Left renal pelvis (tissue), 4 donors: ENCODE measurements at regions not wholly inside any gene's neighbourhood (a gene's known extent, or its start where the extent isn't known, plus 50 kb on each side); places are given as distances from the start of the nearest gene placed in this dataset.
"Not testable (repeated sequence)": the region's sequence is repeated elsewhere in the genome, so short reads cannot be mapped to it uniquely, and the experiment has no call there.

Source experiments
- DNase-seq, 4 donors: peaks; one replicate each; pipeline ENCODE4 v3.0.0-alpha.2; 2013; ENCODE audit warnings: low read depth in 4 of 4, low spot score in 3 of 4

- DNase-seq: no peak
Observed at GRCh38 chr13:58955546-58956385, 1208.0 kb downstream of the DIAPH3 start.

- not testable (repeated sequence) for DNase-seq
Observed at GRCh38 chr13:58958097-58958496, 1205.6 kb downstream of the DIAPH3 start.

- no peak for DNase-seq
Observed at GRCh38 chr13:58960888-58961287, 1202.8 kb downstream of the DIAPH3 start.

- no peak for DNase-seq
Observed at GRCh38 chr13:58963321-58963720, 1200.4 kb downstream of the DIAPH3 start.

- no peak for DNase-seq
Observed at GRCh38 chr13:58964048-58964447, 1199.7 kb downstream of the DIAPH3 start.

GRCh38 chr13:58977085-58977484 is 1186.6 kb downstream of the DIAPH3 start:
- DNase-seq: no peak

GRCh38 chr13:58978331-58978730 is 1185.4 kb downstream of the DIAPH3 start:
- no peak for DNase-seq

- no peak for DNase-seq
Observed at GRCh38 chr13:58979851-58980250, 1183.9 kb downstream of the DIAPH3 start.

- no peak for DNase-seq
Observed at GRCh38 chr13:58985845-58986244, 1177.9 kb downstream of the DIAPH3 start.

GRCh38 chr13:58989556-58989955 is 1174.2 kb downstream of the DIAPH3 start:
- DNase-seq: no peak

- DNase-seq: no peak
Observed at GRCh38 chr13:58991826-58992477, 1171.8 kb downstream of the DIAPH3 start.

- DNase-seq: no peak
Observed at GRCh38 chr13:58992478-58993042, 1171.2 kb downstream of the DIAPH3 start.

- DNase-seq: no peak
Observed at GRCh38 chr13:58994077-58994476, 1169.7 kb downstream of the DIAPH3 start.

GRCh38 chr13:58994777-58995176 is 1169.0 kb downstream of the DIAPH3 start:
- no peak for DNase-seq

GRCh38 chr13:58998716-58999115 is 1165.0 kb downstream of the DIAPH3 start:
- DNase-seq: no peak

GRCh38 chr13:58999851-59000250 is 1163.9 kb downstream of the DIAPH3 start:
- no peak for DNase-seq

- no peak for DNase-seq
Observed at GRCh38 chr13:59000770-59001169, 1163.0 kb downstream of the DIAPH3 start.

- no peak for DNase-seq
Observed at GRCh38 chr13:59012731-59013130, 1151.0 kb downstream of the DIAPH3 start.

- no peak for DNase-seq
Observed at GRCh38 chr13:59016250-59016649, 1147.5 kb downstream of the DIAPH3 start.

GRCh38 chr13:59024434-59024833 is 1139.3 kb downstream of the DIAPH3 start:
- no peak for DNase-seq

GRCh38 chr13:59034198-59034597 is 1129.5 kb downstream of the DIAPH3 start:
- DNase-seq: no peak

- no peak for DNase-seq
Observed at GRCh38 chr13:59038824-59039223, 1124.9 kb downstream of the DIAPH3 start.
